ENCODE measurements at regions not wholly inside any gene's neighbourhood (a gene's known extent, or its start where the extent isn't known, plus 50 kb on each side); places are given as distances from the start of the nearest gene placed in this dataset.

- Histone ChIP-seq H3K27me3 (no peaks in the 10 kb centered on the region), H3K9me3 (no peaks in the 10 kb centered on the region), H3K4me1 (ENCODE audit: insufficient read depth) (no peaks in the 10 kb centered on the region), H3K27ac (no peak overlapping the region), H3K4me3 (no peak overlapping the region), H3K36me3 (no peaks in the 10 kb centered on the region)
- WGBS, 3 donors = 78% methylated on average over 2 of the region's 2 CpGs
- TF ChIP-seq EP300 (IDR thresholded peaks at IDR 0.05) (no peak), CTCF (IDR thresholded peaks at IDR 0.05) (no peak), POLR2A (IDR thresholded peaks at IDR 0.05) (no peak)
- intact Hi-C loops (cut with DNase I) = no loop called here
- no peak for DNase-seq
Observed at GRCh38 chr10:111973306-111973705, 210.3 kb downstream of the GPAM start.

- H3K9me3 ChIP-seq = no peaks in the 10 kb centered on the region
- no peak for TF ChIP-seq POLR2A (IDR thresholded peaks at IDR 0.05)
- TF ChIP-seq CTCF (IDR thresholded peaks at IDR 0.05) = no peak
- no peak for TF ChIP-seq EP300 (IDR thresholded peaks at IDR 0.05)
- H3K4me3 ChIP-seq = no peak overlapping the region
- no peak for DNase-seq
- intact Hi-C loops (cut with DNase I) = no loop called here
- no peaks in the 10 kb centered on the region for H3K36me3 ChIP-seq
- WGBS, 3 donors = 60 to 71% (median 60%) methylated on average over 1 of the region's 1 CpG
- H3K4me1 ChIP-seq (ENCODE audit: insufficient read depth) = no peaks in the 10 kb centered on the region
- H3K27ac ChIP-seq = no peak overlapping the region
- H3K27me3 ChIP-seq = no peaks in the 10 kb centered on the region
Observed at GRCh38 chr10:111973826-111974225, 209.7 kb downstream of the GPAM start.

- Histone ChIP-seq H3K4me1 (ENCODE audit: insufficient read depth) (no peaks in the 10 kb centered on the region), H3K36me3 (no peaks in the 10 kb centered on the region), H3K27ac (no peak overlapping the region), H3K4me3 (no peak overlapping the region), H3K9me3 (no peaks in the 10 kb centered on the region), H3K27me3 (no peaks in the 10 kb centered on the region)
- WGBS, 3 donors = 57 to 63% (median 63%) methylated on average over 4 of the region's 4 CpGs
- intact Hi-C loops (cut with DNase I) = no loop called here
- no peak for DNase-seq
- TF ChIP-seq POLR2A (IDR thresholded peaks at IDR 0.05) (no peak), CTCF (IDR thresholded peaks at IDR 0.05) (no peak), EP300 (IDR thresholded peaks at IDR 0.05) (no peak)
Observed at GRCh38 chr10:111974325-111974724, 209.2 kb downstream of the GPAM start.

- Histone ChIP-seq H3K27ac (no peak overlapping the region), H3K9me3 (no peaks in the 10 kb centered on the region), H3K27me3 (no peaks in the 10 kb centered on the region), H3K36me3 (no peaks in the 10 kb centered on the region), H3K4me1 (ENCODE audit: insufficient read depth) (no peaks in the 10 kb centered on the region), H3K4me3 (no peak overlapping the region)
- intact Hi-C loops (cut with DNase I) = no loop called here
- no peak for TF ChIP-seq EP300 (IDR thresholded peaks at IDR 0.05)
- no peak for TF ChIP-seq POLR2A (IDR thresholded peaks at IDR 0.05)
- no peak for TF ChIP-seq CTCF (IDR thresholded peaks at IDR 0.05)
- no peak for DNase-seq
- WGBS, 3 donors = 55 to 63% (median 55%) methylated on average over 2 of the region's 2 CpGs
Observed at GRCh38 chr10:111976557-111976956, 207.0 kb downstream of the GPAM start.

GRCh38 chr10:111984057-111984456 lies 199.5 kb downstream of the GPAM start:
- H3K27me3 ChIP-seq = no peaks in the 10 kb centered on the region
- no peak for DNase-seq
- no peaks in the 10 kb centered on the region for H3K36me3 ChIP-seq
- H3K9me3 ChIP-seq = no peaks in the 10 kb centered on the region
- H3K4me1 ChIP-seq (ENCODE audit: insufficient read depth) = no peaks in the 10 kb centered on the region
- no peak overlapping the region for H3K4me3 ChIP-seq
- TF ChIP-seq POLR2A (IDR thresholded peaks at IDR 0.05) (no peak), EP300 (IDR thresholded peaks at IDR 0.05) (no peak), CTCF (IDR thresholded peaks at IDR 0.05) (no peak)
- intact Hi-C loops (cut with DNase I) = no loop called here
- no peak overlapping the region for H3K27ac ChIP-seq
- 87 to 92% (median 89%) methylated on average over 6 of the region's 6 CpGs for WGBS, 3 donors
